ENCODE measurements at regions not wholly inside any gene's neighbourhood (a gene's known extent, or its start where the extent isn't known, plus 50 kb on each side); places are given as distances from the start of the nearest gene placed in this dataset.
A peak's percentile ranks its signal among the peaks of the same experiment; 100 is the strongest.

GRCh38 chr18:28999726-29000125 lies 822.8 kb upstream of the CDH2 start:
- DNase-seq (ENCODE audit: low read depth) = no peak

- no peak for DNase-seq (ENCODE audit: low read depth)
Measured at GRCh38 chr18:28995319-28995718, 818.4 kb upstream of the CDH2 start.

- DNase-seq (ENCODE audit: low read depth) = no peak
Measured at GRCh38 chr18:28984731-28985130, 807.8 kb upstream of the CDH2 start.

- no peak for DNase-seq (ENCODE audit: low read depth)
Measured at GRCh38 chr18:28974504-28974903, 797.6 kb upstream of the CDH2 start.

- no peak for DNase-seq (ENCODE audit: low read depth)
Measured at GRCh38 chr18:28973324-28973723, 796.4 kb upstream of the CDH2 start.

- no peak for DNase-seq (ENCODE audit: low read depth)
Measured at GRCh38 chr18:28972333-28972907, 795.5 kb upstream of the CDH2 start.

- DNase-seq (ENCODE audit: low read depth) = no peak
Measured at GRCh38 chr18:28963481-28963880, 786.6 kb upstream of the CDH2 start.

GRCh38 chr18:28961669-28962228 lies 784.8 kb upstream of the CDH2 start:
- DNase-seq (ENCODE audit: low read depth) = peak; percentile 33

GRCh38 chr18:28960146-28960545 lies 783.2 kb upstream of the CDH2 start:
- no peak for DNase-seq (ENCODE audit: low read depth)

- no peak for DNase-seq (ENCODE audit: low read depth)
Measured at GRCh38 chr18:28952339-28952738, 775.4 kb upstream of the CDH2 start.

GRCh38 chr18:28947900-28948299 lies 771.0 kb upstream of the CDH2 start:
- DNase-seq (ENCODE audit: low read depth) = no peak

GRCh38 chr18:28946471-28946870 lies 769.5 kb upstream of the CDH2 start:
- DNase-seq (ENCODE audit: low read depth) = no peak

GRCh38 chr18:28922936-28923335 lies 746.0 kb upstream of the CDH2 start:
- DNase-seq (ENCODE audit: low read depth) = no peak

GRCh38 chr18:28916456-28916855 lies 739.5 kb upstream of the CDH2 start:
- no peak for DNase-seq (ENCODE audit: low read depth)

GRCh38 chr18:28905509-28905908 lies 728.6 kb upstream of the CDH2 start:
- DNase-seq (ENCODE audit: low read depth) = peak; percentile 25

GRCh38 chr18:28904789-28905364 lies 727.9 kb upstream of the CDH2 start:
- DNase-seq (ENCODE audit: low read depth) = no peak

- no peak for DNase-seq (ENCODE audit: low read depth)
Measured at GRCh38 chr18:28903306-28903705, 726.4 kb upstream of the CDH2 start.

GRCh38 chr18:28890791-28891190 lies 713.9 kb upstream of the CDH2 start:
- DNase-seq (ENCODE audit: low read depth) = no peak

- no peak for DNase-seq (ENCODE audit: low read depth)
Measured at GRCh38 chr18:28884304-28884703, 707.4 kb upstream of the CDH2 start.

GRCh38 chr18:28880856-28881255 lies 703.9 kb upstream of the CDH2 start:
- no peak for DNase-seq (ENCODE audit: low read depth)

GRCh38 chr18:28875059-28875458 lies 698.1 kb upstream of the CDH2 start:
- peak; percentile 89 for DNase-seq (ENCODE audit: low read depth)

- no peak for DNase-seq (ENCODE audit: low read depth)
Measured at GRCh38 chr18:28863396-28863795, 686.5 kb upstream of the CDH2 start.

- no peak for DNase-seq (ENCODE audit: low read depth)
Measured at GRCh38 chr18:28858248-28858647, 681.3 kb upstream of the CDH2 start.

GRCh38 chr18:28855989-28856388 lies 679.1 kb upstream of the CDH2 start:
- DNase-seq (ENCODE audit: low read depth) = no peak
